Ovary (tissue), 7 donors: ENCODE measurements at regions not wholly inside any gene's neighbourhood (a gene's known extent, or its start where the extent isn't known, plus 50 kb on each side); places are given as distances from the start of the nearest gene placed in this dataset.

Source experiments
- DNase-seq, 5 donors: peaks; one replicate each; pipeline ENCODE4 v3.0.0-alpha.2; 2019 to 2020
- H3K27ac ChIP-seq, 2 donors: fragments of 200-600 bp; one replicate each; pipeline versions ENCODE4 v1.5.1 to v1.8.0; 2019 to 2022
- H3K27me3 ChIP-seq: fragments of 200-600 bp; one replicate; pipeline ENCODE4 v1.8.0; 2022
- H3K36me3 ChIP-seq: fragments of 200-600 bp; sonication (generic); one replicate; pipeline ENCODE4 v1.5.1; 2019
- H3K4me1 ChIP-seq: one replicate; pipeline ENCODE4 v1.8.1; 2013; ENCODE audit warnings: mild to moderate bottlenecking, moderate library complexity; ENCODE audit not compliant: insufficient read depth
- H3K4me3 ChIP-seq: fragments of 200-600 bp; sonication (generic); one replicate; pipeline ENCODE4 v1.5.1; 2017
- H3K9me3 ChIP-seq, 2 donors: fragments of 200-600 bp in 1 of 2; sonication (generic) in 1 of 2; one replicate each; pipeline versions ENCODE4 v1.5.1 to v1.8.1; 2013 to 2019; ENCODE audit warnings: mild to moderate bottlenecking in 1 of 2, moderate library complexity in 1 of 2
- EP300 ChIP-seq: sonication (generic); formaldehyde crosslinking; IDR thresholded peaks from one replicate; pipeline ENCODE4 v1.6.1; 2017; ENCODE audit warnings: antibody characterized with exemption
- POLR2A ChIP-seq: fragments of 450-650 bp; IDR thresholded peaks from one replicate; pipeline ENCODE4 v1.6.1; 2017; ENCODE audit warnings: antibody characterized with exemption, mild to moderate bottlenecking, moderate library complexity
- WGBS, 3 donors: extraction: QIAGEN DNeasy Blood & Tissue Kit in 1 of 3; methylation state at CpG; one replicate each; pipeline versions ENCODE4 v1.1.5 to v1.1.7; 2013 to 2017; 5-methylcytosine and 5-hydroxymethylcytosine counted together
- intact Hi-C, 4 donors: fragments of 100-400 bp; cut with DNase I; formaldehyde crosslinking; loops; one replicate each; pipeline versions ENCODE4 v1.11.0 to v1.15.1; 2022 to 2023
- TF ChIP-seq, protein P1 (sequence below), 3 donors: fragments of 450-650 bp in 2 of 3; fragments of 200-600 bp in 1 of 3; IDR thresholded peaks; one replicate each; pipeline versions ENCODE4 v1.5.1 to v1.8.0; 2016 to 2022; ENCODE audit warnings: antibody characterized with exemption in 3 of 3, mild to moderate bottlenecking in 1 of 3
- donor health status: DM: no; HTN: no; CAD: no; lungs with moderate emphysema.
- donor health status: DM: no; HTN: no; CAD: no.
- donor health status: Bipolar disorder and iron deficiency.
- donor health status: DM: no; HTN: no; CAD: no.
- donor health status: DM: yes; HTN: yes; CAD: no.

DNA sequence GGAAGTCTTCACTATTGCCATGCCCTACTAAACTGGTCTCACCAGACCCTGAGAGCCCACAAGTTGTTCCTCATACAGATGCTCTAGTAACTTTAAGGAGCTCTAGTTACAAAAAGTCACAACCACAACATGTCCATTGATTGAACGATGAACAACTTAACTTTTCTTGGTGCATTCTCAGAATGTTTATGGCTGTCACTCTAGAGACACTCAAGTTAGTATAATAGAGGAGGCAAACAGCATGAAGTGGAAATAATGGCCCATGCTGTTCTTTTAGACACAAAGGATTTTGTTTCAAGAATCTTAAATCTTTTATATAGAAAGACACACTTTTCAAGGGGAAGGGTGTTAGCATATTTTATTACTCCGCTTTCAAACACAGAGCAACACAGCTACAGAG, 934.4 kb downstream of the HACE1 start:
- intact Hi-C loops: no loop called here
- TF ChIP-seq EP300 (no peak), POLR2A (no peak)
- TF ChIP-seq, protein P1, sequence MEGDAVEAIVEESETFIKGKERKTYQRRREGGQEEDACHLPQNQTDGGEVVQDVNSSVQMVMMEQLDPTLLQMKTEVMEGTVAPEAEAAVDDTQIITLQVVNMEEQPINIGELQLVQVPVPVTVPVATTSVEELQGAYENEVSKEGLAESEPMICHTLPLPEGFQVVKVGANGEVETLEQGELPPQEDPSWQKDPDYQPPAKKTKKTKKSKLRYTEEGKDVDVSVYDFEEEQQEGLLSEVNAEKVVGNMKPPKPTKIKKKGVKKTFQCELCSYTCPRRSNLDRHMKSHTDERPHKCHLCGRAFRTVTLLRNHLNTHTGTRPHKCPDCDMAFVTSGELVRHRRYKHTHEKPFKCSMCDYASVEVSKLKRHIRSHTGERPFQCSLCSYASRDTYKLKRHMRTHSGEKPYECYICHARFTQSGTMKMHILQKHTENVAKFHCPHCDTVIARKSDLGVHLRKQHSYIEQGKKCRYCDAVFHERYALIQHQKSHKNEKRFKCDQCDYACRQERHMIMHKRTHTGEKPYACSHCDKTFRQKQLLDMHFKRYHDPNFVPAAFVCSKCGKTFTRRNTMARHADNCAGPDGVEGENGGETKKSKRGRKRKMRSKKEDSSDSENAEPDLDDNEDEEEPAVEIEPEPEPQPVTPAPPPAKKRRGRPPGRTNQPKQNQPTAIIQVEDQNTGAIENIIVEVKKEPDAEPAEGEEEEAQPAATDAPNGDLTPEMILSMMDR (IDR thresholded peaks at IDR 0.05): no peak
- DNase-seq: no peak
- no peaks in the 10 kb centered on the region for H3K36me3 ChIP-seq
- no peaks in the 10 kb centered on the region for H3K9me3 ChIP-seq
- H3K27me3 ChIP-seq: no peaks in the 10 kb centered on the region
- 64 to 73% (median 67%) methylated on average over 2 of the region's 2 CpGs for WGBS, 3 donors
- H3K4me3 ChIP-seq: no peak overlapping the region
- H3K4me1 ChIP-seq: no peaks in the 10 kb centered on the region
- no peak overlapping the region for H3K27ac ChIP-seq

DNA sequence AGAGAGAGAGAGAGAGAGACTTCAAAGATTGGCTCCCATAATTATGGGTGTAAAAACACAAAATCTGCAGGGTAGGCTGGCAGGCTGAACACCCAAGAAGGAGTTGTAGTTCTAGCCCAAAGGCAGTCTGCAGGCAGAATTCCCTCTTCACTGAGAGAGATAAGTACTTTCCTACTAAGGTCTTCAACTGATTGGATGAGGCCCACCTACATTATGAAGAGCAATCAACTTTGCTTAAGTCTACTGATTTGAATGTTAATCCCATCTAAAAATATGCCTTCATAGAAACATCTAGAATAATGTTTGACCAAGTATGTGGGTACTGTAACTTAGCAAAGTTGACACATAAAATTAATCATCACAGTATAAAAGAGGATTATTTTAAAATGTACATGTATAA, 949.7 kb downstream of the HACE1 start:
- no peak for DNase-seq
- Histone ChIP-seq H3K27ac (no peak overlapping the region), H3K9me3 (no peaks in the 10 kb centered on the region), H3K36me3 (no peaks in the 10 kb centered on the region), H3K4me1 (no peaks in the 10 kb centered on the region), H3K27me3 (no peaks in the 10 kb centered on the region), H3K4me3 (no peak overlapping the region)
- intact Hi-C loops: no loop called here
- TF ChIP-seq, protein P1 (IDR thresholded peaks at IDR 0.05): no peak
- TF ChIP-seq EP300: no peak
- TF ChIP-seq POLR2A: no peak

DNA sequence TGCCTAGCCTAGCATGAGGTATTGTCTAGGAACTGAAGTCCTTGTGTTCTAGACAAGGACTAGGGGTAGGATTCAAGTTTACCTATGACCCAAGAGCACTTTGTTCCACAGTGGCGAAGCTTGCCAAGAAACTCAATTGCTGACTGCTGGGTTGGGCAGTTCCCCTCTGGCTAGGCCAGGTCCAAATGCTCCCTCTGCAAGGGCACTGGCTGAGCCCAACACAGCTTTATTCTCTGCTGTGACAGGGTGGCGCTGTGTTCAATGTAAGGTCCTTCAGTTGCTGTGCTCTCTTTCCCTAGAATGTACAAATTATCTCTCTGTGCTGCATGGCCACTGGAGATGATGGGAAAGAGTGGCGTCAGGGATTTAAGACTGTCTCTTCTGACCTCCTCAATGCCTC, 950.8 kb downstream of the HACE1 start:
- no peak for DNase-seq
- Histone ChIP-seq H3K9me3 (no peaks in the 10 kb centered on the region), H3K27ac (no peak overlapping the region), H3K4me3 (no peak overlapping the region), H3K4me1 (no peaks in the 10 kb centered on the region), H3K27me3 (no peaks in the 10 kb centered on the region), H3K36me3 (no peaks in the 10 kb centered on the region)
- intact Hi-C loops: no loop called here
- 88 to 95% (median 89%) methylated on average over 3 of the region's 3 CpGs for WGBS, 3 donors
- TF ChIP-seq, protein P1 (IDR thresholded peaks at IDR 0.05): no peak
- TF ChIP-seq POLR2A (no peak), EP300 (no peak)

DNA sequence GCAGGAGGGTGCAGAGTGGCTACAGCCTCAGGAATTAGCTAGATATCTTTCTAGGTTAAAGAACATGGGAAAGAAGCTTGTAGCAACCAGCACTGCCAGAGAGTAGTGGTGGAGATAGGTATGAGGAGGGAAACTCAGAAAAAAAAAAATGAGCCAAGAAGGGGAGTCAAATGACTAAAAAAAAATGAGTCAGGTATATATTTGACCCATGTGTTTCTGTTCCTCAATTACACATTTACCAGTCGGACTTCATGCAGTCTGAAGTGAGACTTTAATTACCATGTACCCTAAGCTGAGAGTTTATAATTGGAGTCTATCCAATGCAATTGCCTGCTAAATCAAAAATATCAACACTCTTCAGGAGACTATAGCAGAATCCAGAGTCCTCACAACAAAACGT, 964.6 kb downstream of the HACE1 start:
- H3K4me1 ChIP-seq: no peaks in the 10 kb centered on the region
- no peaks in the 10 kb centered on the region for H3K36me3 ChIP-seq
- H3K27me3 ChIP-seq: no peaks in the 10 kb centered on the region
- H3K4me3 ChIP-seq: no peak overlapping the region
- intact Hi-C loops: no loop called here
- DNase-seq: no peak
- TF ChIP-seq, protein P1 (IDR thresholded peaks at IDR 0.05): no peak
- TF ChIP-seq EP300 (no peak), POLR2A (no peak)
- H3K9me3 ChIP-seq: no peaks in the 10 kb centered on the region
- H3K27ac ChIP-seq: no peak overlapping the region
- WGBS, 3 donors: 92 to 98% (median 96%) methylated on average over 2 of the region's 2 CpGs

DNA sequence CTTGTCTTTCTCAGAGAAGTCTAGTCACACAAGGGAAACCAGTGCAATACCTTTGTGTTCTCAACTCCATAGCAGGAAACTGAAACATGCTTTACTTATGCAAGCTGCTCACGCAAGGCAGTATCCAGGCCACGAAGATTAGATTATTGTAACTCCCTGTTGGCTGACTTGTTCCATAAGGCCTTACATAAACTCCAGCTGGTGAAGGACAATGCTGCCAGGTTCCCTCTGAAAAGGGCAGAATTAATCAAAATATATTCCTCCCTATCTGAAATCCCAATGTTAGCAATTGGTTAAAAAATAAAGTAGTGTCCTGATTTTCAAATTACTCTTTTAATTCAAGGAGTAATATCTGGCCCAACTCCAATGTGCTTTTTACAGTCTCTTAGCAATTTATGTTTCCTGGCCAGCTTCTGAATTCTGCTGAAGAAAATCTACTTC, 966.6 kb downstream of the HACE1 start:
- H3K9me3 ChIP-seq: no peaks in the 10 kb centered on the region
- WGBS, 3 donors: 2 to 15% (median 6%) methylated on average over 2 of the region's 2 CpGs
- no peak for DNase-seq
- no peaks in the 10 kb centered on the region for H3K36me3 ChIP-seq
- H3K27ac ChIP-seq: no peak overlapping the region
- no peaks in the 10 kb centered on the region for H3K4me1 ChIP-seq
- H3K4me3 ChIP-seq: no peak overlapping the region
- TF ChIP-seq, protein P1 (IDR thresholded peaks at IDR 0.05): no peak
- TF ChIP-seq POLR2A (no peak), EP300 (no peak)
- intact Hi-C loops: no loop called here
- no peaks in the 10 kb centered on the region for H3K27me3 ChIP-seq
